GM12878 (cell line): ENCODE measurements at regions not wholly inside any gene's neighbourhood (a gene's known extent, or its start where the extent isn't known, plus 50 kb on each side); places are given as distances from the start of the nearest gene placed in this dataset.

Experiments used
- BCL11A ChIP-seq: IDR thresholded peaks from 2 replicates; pipeline ENCODE4 v1.6.1; 2011; ENCODE audit warnings: low read depth, low read length
- BMI1 ChIP-seq: fragments of 450-650 bp; IDR thresholded peaks from 2 replicates; pipeline ENCODE4 v1.6.1; 2016; ENCODE audit warnings: mild to moderate bottlenecking, moderate library complexity, borderline replicate concordance
- CREB1 ChIP-seq: IDR thresholded peaks from 2 replicates; pipeline ENCODE4 v1.6.1; 2012; ENCODE audit warnings: low read depth, mild to moderate bottlenecking, inconsistent platforms
- FOXK2 ChIP-seq: fragments of 450-650 bp; IDR thresholded peaks from 2 replicates; pipeline ENCODE4 v1.6.1; 2017; ENCODE audit warnings: mild to moderate bottlenecking, moderate library complexity
- HDAC6 ChIP-seq: fragments of 200-600 bp; sonication (generic); IDR thresholded peaks from one replicate; pipeline ENCODE4 v1.8.0; 2017; ENCODE audit warnings: antibody characterized with exemption; ENCODE audit not compliant: unreplicated experiment
- SREBF1 ChIP-seq: IDR thresholded peaks from 2 replicates; pipeline ENCODE4 v1.6.1; 2012; ENCODE audit warnings: mild to moderate bottlenecking, low read length
- TBL1XR1 ChIP-seq: IDR thresholded peaks from 2 replicates; pipeline ENCODE4 v1.6.1; 2012; ENCODE audit warnings: low read depth, low read length, improper control_type of control experiment
- ZNF274 ChIP-seq: IDR thresholded peaks from one replicate; pipeline ENCODE4 v1.8.0; 2011; ENCODE audit not compliant: insufficient read length, insufficient read depth
- ZNF622 ChIP-seq: fragments of 450-650 bp; IDR thresholded peaks from 2 replicates; pipeline ENCODE4 v1.6.1; 2017; ENCODE audit warnings: mild to moderate bottlenecking, inconsistent platforms
- TF ChIP-seq, protein P1 (sequence below): fragments of 150-350 bp; IDR thresholded peaks from 2 replicates; pipeline ENCODE4 v1.6.1; 2014; ENCODE audit warnings: mild to moderate bottlenecking, low read depth, low read length
- TF ChIP-seq, protein P2 (sequence below): fragments of 450-650 bp; IDR thresholded peaks from 2 replicates; pipeline ENCODE4 v1.6.1; 2017; ENCODE audit warnings: mild to moderate bottlenecking, low read depth, inconsistent platforms; ENCODE audit not compliant: poor library complexity, severe bottlenecking
- TF ChIP-seq, protein P3 (sequence below): IDR thresholded peaks from 2 replicates; pipeline ENCODE4 v1.6.1; 2011; ENCODE audit warnings: borderline replicate concordance, low read depth, mild to moderate bottlenecking, moderate library complexity, low read length; ENCODE audit not compliant: insufficient read depth, poor library complexity, severe bottlenecking

DNA sequence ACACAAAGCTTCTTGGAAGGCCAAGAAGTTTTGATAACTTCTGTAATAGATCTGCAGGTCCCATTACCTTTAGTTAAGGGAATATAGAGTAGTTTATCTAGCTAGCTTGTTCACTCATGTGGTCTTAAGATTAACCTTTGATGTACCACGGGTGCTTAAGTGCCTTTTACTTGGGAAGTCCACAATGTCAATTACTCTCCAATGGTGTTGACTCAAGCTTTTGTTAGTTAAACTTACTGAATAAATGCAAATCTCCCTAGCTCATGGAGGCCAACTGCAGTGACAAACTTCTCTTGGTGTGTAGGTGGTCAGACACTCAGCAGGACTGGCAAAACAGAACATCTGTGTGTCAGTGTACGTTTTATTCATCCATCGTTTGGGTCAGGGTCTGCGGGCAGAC lies 501.5 kb downstream of the ELAVL2 start (continued):
- TF ChIP-seq ZNF622 (no peak), ZNF274 (no peak), BCL11A (no peak), HDAC6 (no peak), FOXK2 (no peak), TBL1XR1 (no peak), CREB1 (no peak), SREBF1 (no peak), BMI1 (no peak)
- TF ChIP-seq, protein P1, sequence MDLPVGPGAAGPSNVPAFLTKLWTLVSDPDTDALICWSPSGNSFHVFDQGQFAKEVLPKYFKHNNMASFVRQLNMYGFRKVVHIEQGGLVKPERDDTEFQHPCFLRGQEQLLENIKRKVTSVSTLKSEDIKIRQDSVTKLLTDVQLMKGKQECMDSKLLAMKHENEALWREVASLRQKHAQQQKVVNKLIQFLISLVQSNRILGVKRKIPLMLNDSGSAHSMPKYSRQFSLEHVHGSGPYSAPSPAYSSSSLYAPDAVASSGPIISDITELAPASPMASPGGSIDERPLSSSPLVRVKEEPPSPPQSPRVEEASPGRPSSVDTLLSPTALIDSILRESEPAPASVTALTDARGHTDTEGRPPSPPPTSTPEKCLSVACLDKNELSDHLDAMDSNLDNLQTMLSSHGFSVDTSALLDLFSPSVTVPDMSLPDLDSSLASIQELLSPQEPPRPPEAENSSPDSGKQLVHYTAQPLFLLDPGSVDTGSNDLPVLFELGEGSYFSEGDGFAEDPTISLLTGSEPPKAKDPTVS: no peak
- TF ChIP-seq, protein P2, sequence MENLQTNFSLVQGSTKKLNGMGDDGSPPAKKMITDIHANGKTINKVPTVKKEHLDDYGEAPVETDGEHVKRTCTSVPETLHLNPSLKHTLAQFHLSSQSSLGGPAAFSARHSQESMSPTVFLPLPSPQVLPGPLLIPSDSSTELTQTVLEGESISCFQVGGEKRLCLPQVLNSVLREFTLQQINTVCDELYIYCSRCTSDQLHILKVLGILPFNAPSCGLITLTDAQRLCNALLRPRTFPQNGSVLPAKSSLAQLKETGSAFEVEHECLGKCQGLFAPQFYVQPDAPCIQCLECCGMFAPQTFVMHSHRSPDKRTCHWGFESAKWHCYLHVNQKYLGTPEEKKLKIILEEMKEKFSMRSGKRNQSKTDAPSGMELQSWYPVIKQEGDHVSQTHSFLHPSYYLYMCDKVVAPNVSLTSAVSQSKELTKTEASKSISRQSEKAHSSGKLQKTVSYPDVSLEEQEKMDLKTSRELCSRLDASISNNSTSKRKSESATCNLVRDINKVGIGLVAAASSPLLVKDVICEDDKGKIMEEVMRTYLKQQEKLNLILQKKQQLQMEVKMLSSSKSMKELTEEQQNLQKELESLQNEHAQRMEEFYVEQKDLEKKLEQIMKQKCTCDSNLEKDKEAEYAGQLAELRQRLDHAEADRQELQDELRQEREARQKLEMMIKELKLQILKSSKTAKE: no peak
- TF ChIP-seq, protein P3, sequence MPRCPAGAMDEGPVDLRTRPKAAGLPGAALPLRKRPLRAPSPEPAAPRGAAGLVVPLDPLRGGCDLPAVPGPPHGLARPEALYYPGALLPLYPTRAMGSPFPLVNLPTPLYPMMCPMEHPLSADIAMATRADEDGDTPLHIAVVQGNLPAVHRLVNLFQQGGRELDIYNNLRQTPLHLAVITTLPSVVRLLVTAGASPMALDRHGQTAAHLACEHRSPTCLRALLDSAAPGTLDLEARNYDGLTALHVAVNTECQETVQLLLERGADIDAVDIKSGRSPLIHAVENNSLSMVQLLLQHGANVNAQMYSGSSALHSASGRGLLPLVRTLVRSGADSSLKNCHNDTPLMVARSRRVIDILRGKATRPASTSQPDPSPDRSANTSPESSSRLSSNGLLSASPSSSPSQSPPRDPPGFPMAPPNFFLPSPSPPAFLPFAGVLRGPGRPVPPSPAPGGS: no peak
